HCT116 (cell line): ENCODE measurements at regions not wholly inside any gene's neighbourhood (a gene's known extent, or its start where the extent isn't known, plus 50 kb on each side); places are given as distances from the start of the nearest gene placed in this dataset.

Source experiments
- ATAC-seq: fragments of 200-7000 bp; cut with Tn5 transposase; 2 replicates; pipeline ENCODE4 v1.9.1; 2020; ENCODE audit warnings: mild to moderate bottlenecking, moderate library complexity
- BruUV-seq: library from RNA; stranded (reverse); fragments of 400-500 nt; replicated peaks from 2 replicates; lab custom pipeline; 2021; lab: Mats Ljungman, UMichigan
- CTCF ChIA-PET: fragments of 300-600 bp; sonication (Branson Sonifier 250); formaldehyde crosslinking; loops from one replicate; lab custom pipeline; 2021; ENCODE audit warnings: antibody characterized with exemption; lab: Charles Lee
- POLR2A ChIA-PET: fragments of 300-600, 350-600 bp; sonication (Branson Sonifier 250); formaldehyde crosslinking; loops from one replicate; lab custom pipeline; 2021; ENCODE audit warnings: antibody characterized with exemption; lab: Charles Lee
- RAD21 ChIA-PET, 2 experiments: fragments of 300-600 bp; sonication (Branson Sonifier 250); formaldehyde crosslinking; loops; one replicate each; lab custom pipeline; 2023; ENCODE audit warnings: low total read pairs in 2 of 2; ENCODE audit not compliant: uncharacterized antibody in 2 of 2, unreplicated experiment in 2 of 2, low non-redundant PET in 1 of 2; lab: Charles Lee
- DNase-seq: peaks from one replicate; pipeline ENCODE4 v3.0.0-alpha.2; 2010; ENCODE audit warnings: low read depth, low spot score
- H2AFZ ChIP-seq: fragments of 200-600 bp; shearing (Covaris generic), sonication (generic); 2 replicates; pipeline ENCODE4 v1.6.1; 2017; ENCODE audit warnings: low read depth, mixed run types, mixed read lengths, antibody characterized with exemption, low read length; ENCODE audit not compliant: poor library complexity, severe bottlenecking
- H3K27ac ChIP-seq: 2 replicates; pipeline ENCODE4 v1.5.1; 2012; ENCODE audit warnings: low read depth, low read length
- H3K27me3 ChIP-seq: fragments of 200-600 bp; sonication (generic); 2 replicates; pipeline ENCODE4 v1.6.1; 2016; ENCODE audit warnings: mixed run types, low read length, mixed read lengths; ENCODE audit not compliant: insufficient read depth
- H3K36me3 ChIP-seq, 2 experiments: fragments of 200-500 bp in 1 of 2; fragments of 200-600 bp in 1 of 2; sonication (Bioruptor generic) in 1 of 2; sonication (generic) in 1 of 2; 2 replicates each; pipeline versions ENCODE4 v1.5.1 to v1.6.1; 2014 to 2016; ENCODE audit warnings: low read length in 2 of 2, inconsistent platforms in 1 of 2, mixed read lengths in 1 of 2, mixed run types in 1 of 2; ENCODE audit not compliant: insufficient read depth in 2 of 2, control insufficient read depth in 1 of 2
- H3K4me1 ChIP-seq, 2 experiments: fragments of 200-600 bp in 1 of 2; sonication (generic) in 1 of 2; 2 replicates each; pipeline versions ENCODE4 v1.5.1 to v1.6.1; 2012 to 2017; ENCODE audit warnings: low read length in 2 of 2, inconsistent platforms in 1 of 2, mild to moderate bottlenecking in 1 of 2, mixed read lengths in 1 of 2, mixed run types in 1 of 2, moderate library complexity in 1 of 2; ENCODE audit not compliant: insufficient read depth in 2 of 2, control insufficient read depth in 1 of 2
- H3K4me2 ChIP-seq: fragments of 200-600 bp; sonication (generic); 2 replicates; pipeline ENCODE4 v1.6.1; 2017; ENCODE audit warnings: mixed run types, low read length, mixed read lengths
- H3K4me3 ChIP-seq, 2 experiments: fragments of 200-600 bp in 1 of 2; sonication (generic) in 1 of 2; replicated peaks in 1 of 2; 2 replicates each; pipeline ENCODE4 v1.5.1; 2011 to 2016; ENCODE audit warnings: low read length in 2 of 2, control low read depth in 1 of 2, low read depth in 1 of 2, mild to moderate bottlenecking in 1 of 2, mixed read lengths in 1 of 2, mixed run types in 1 of 2
- H3K79me2 ChIP-seq: fragments of 200-600 bp; sonication (generic); 2 replicates; pipeline ENCODE4 v1.6.1; 2017; ENCODE audit warnings: mild to moderate bottlenecking, mixed run types, low read length, moderate library complexity, mixed read lengths; ENCODE audit not compliant: insufficient read depth
- H3K9ac ChIP-seq: fragments of 200-600 bp; sonication (generic); 2 replicates; pipeline ENCODE4 v1.6.1; 2016; ENCODE audit warnings: low read length, mixed read lengths
- H3K9me2 ChIP-seq: fragments of 200-600 bp; sonication (generic), shearing (Covaris generic); 2 replicates; pipeline ENCODE4 v1.6.1; 2017; ENCODE audit warnings: mixed run types, mild to moderate bottlenecking, moderate library complexity; ENCODE audit not compliant: insufficient read depth
- H3K9me3 ChIP-seq, 2 experiments: fragments of 200-500 bp in 1 of 2; fragments of 200-600 bp in 1 of 2; sonication (Bioruptor generic) in 1 of 2; sonication (generic) in 1 of 2; 2 replicates each; pipeline ENCODE4 v1.6.1; 2014 to 2017; ENCODE audit warnings: low read length in 2 of 2, mixed read lengths in 2 of 2, inconsistent platforms in 1 of 2, low read depth in 1 of 2, mild to moderate bottlenecking in 1 of 2, mixed run types in 1 of 2, moderate library complexity in 1 of 2; ENCODE audit not compliant: control insufficient read depth in 1 of 2, insufficient read depth in 1 of 2
- H4K20me1 ChIP-seq: fragments of 200-600 bp; sonication (generic), shearing (Covaris generic); 2 replicates; pipeline ENCODE4 v1.6.1; 2017; ENCODE audit warnings: mixed run types, mild to moderate bottlenecking, moderate library complexity; ENCODE audit not compliant: insufficient read depth
- FOSL1 ChIP-seq: IDR thresholded peaks from 2 replicates; pipeline ENCODE4 v1.6.1; 2012; ENCODE audit warnings: low read depth
- JUND ChIP-seq: IDR thresholded peaks from 2 replicates; pipeline ENCODE4 v1.6.1; 2012
- POLR2A ChIP-seq: IDR thresholded peaks from 2 replicates; pipeline ENCODE4 v1.7.0; 2011; ENCODE audit warnings: borderline replicate concordance; ENCODE audit not compliant: insufficient read depth, insufficient read length; ENCODE audit errors: extremely low read depth
- POLR2AphosphoS5 ChIP-seq: IDR thresholded peaks from 2 replicates; pipeline ENCODE4 v1.6.1; 2011; ENCODE audit warnings: mild to moderate bottlenecking, low read depth, low read length, moderate library complexity
- SIN3A ChIP-seq: IDR thresholded peaks from 2 replicates; pipeline ENCODE4 v1.6.1; 2012; ENCODE audit warnings: low read depth
- SRF ChIP-seq: IDR thresholded peaks from 2 replicates; pipeline ENCODE4 v1.6.1; 2012; ENCODE audit warnings: low read depth
- ZFX ChIP-seq: fragments of 450-650 bp; IDR thresholded peaks from 2 replicates; pipeline ENCODE4 v1.6.1; 2017
- intact Hi-C: fragments of 100-400 bp; cut with micrococcal nuclease; formaldehyde crosslinking; loops from 2 replicates; pipeline ENCODE4 v1.10.0; 2022
- TF ChIP-seq, protein P1 (sequence below): IDR thresholded peaks from 2 replicates; pipeline ENCODE4 v1.6.1; 2012
- TF ChIP-seq, protein P2 (sequence below): IDR thresholded peaks from 2 replicates; pipeline ENCODE4 v1.6.1; 2012

GRCh38 chr15:29889542-29890329 lies 67.5 kb upstream of the TJP1 start:
- ATAC-seq (no peak), DNase-seq (no peak)
- H2AFZ ChIP-seq: no peak overlapping the region
- no peaks in the 10 kb centered on the region for H4K20me1 ChIP-seq
- TF ChIP-seq ZFX (no peak), POLR2AphosphoS5 (no peak), FOSL1 (no peak), SRF (no peak), SIN3A (no peak), JUND (no peak)
- TF ChIP-seq, protein P1, sequence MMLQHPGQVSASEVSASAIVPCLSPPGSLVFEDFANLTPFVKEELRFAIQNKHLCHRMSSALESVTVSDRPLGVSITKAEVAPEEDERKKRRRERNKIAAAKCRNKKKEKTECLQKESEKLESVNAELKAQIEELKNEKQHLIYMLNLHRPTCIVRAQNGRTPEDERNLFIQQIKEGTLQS: no peak
- TF ChIP-seq, protein P2, sequence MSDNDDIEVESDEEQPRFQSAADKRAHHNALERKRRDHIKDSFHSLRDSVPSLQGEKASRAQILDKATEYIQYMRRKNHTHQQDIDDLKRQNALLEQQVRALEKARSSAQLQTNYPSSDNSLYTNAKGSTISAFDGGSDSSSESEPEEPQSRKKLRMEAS: no peak
- no peak overlapping the region for H3K9ac ChIP-seq
- H3K4me2 ChIP-seq: no peak overlapping the region
- H3K27ac ChIP-seq: no peak overlapping the region
- H3K79me2 ChIP-seq: no peaks in the 10 kb centered on the region
- RAD21 ChIA-PET: no interaction called here
- intact Hi-C loops: no loop called here
- no TSS peak for BruUV-seq
- H3K9me2 ChIP-seq: no peaks in the 10 kb centered on the region
- H3K36me3 ChIP-seq: no peaks in the 10 kb centered on the region
- no peak overlapping the region for H3K4me3 ChIP-seq
- no peaks in the 10 kb centered on the region for H3K4me1 ChIP-seq
- CTCF ChIA-PET: interaction anchor here (1.6 kb wide), 1 partner anchor 36 kb away, joined by 3 read pairs; no protein-coding TSS in a partner anchor
- H3K9me3 ChIP-seq: no peaks in the 10 kb centered on the region
- no peaks in the 10 kb centered on the region for H3K27me3 ChIP-seq
- POLR2A ChIA-PET: no interaction called here

- Histone ChIP-seq H3K9me2 (no peaks in the 10 kb centered on the region), H3K4me1 (no peaks in the 10 kb centered on the region), H3K36me3 (no peaks in the 10 kb centered on the region), H3K4me3 (no peak overlapping the region), H3K27ac (no peak overlapping the region), H2AFZ (no peak overlapping the region), H4K20me1 (no peaks in the 10 kb centered on the region), H3K4me2 (no peak overlapping the region), H3K9ac (no peak overlapping the region), H3K79me2 (no peaks in the 10 kb centered on the region), H3K27me3 (no peaks in the 10 kb centered on the region), H3K9me3 (no peaks in the 10 kb centered on the region)
- BruUV-seq: no TSS peak
- ChIA-PET POLR2A (no interaction called here), RAD21 (no interaction called here), CTCF (interaction anchor here (1.6 kb wide), 1 partner anchor 37 kb away, joined by 3 read pairs; no protein-coding TSS in a partner anchor)
- ATAC-seq: no peak
- DNase-seq: no peak
- intact Hi-C loops: no loop called here
- TF ChIP-seq POLR2A: no peak
Measured at GRCh38 chr15:29888646-29889045, 66.4 kb upstream of the TJP1 start.
